GM12878 (cell line): ENCODE measurements at regions not wholly inside any gene's neighbourhood (a gene's known extent, or its start where the extent isn't known, plus 50 kb on each side); places are given as distances from the start of the nearest gene placed in this dataset.

Source experiments
- ATAC-seq: fragments of 200-7000 bp; cut with Tn5 transposase; 3 replicates; pipeline ENCODE4 v1.9.1; 2020; ENCODE audit warnings: mild to moderate bottlenecking, moderate library complexity
- BruUV-seq: library from RNA; stranded (reverse); fragments of 400-500 nt; replicated peaks from 2 replicates; lab custom pipeline; 2021; lab: Mats Ljungman, UMichigan
- CTCF ChIA-PET: fragments of 300-600 bp; sonication (Branson Sonifier 250); formaldehyde crosslinking; extraction: SDS; loops from one replicate; lab custom pipeline; 2021; ENCODE audit warnings: inconsistent platforms; lab: Yijun Ruan, JAX
- POLR2A ChIA-PET: fragments of 350-600 bp; formaldehyde crosslinking; extraction: SDS; loops from one replicate; lab custom pipeline; 2021; ENCODE audit warnings: inconsistent platforms; lab: Charles Lee
- RAD21 ChIA-PET: fragments of 300-600 bp; sonication (Branson Sonifier 250); formaldehyde crosslinking; loops from one replicate; lab custom pipeline; 2023; ENCODE audit warnings: antibody characterized with exemption; ENCODE audit not compliant: unreplicated experiment; lab: Charles Lee
- SMC1A ChIA-PET: fragments of 300-600 bp; sonication (Branson Sonifier 250); formaldehyde crosslinking; loops from one replicate; lab custom pipeline; 2023; ENCODE audit not compliant: unreplicated experiment, uncharacterized antibody; lab: Charles Lee
- DNase-seq: peaks from one replicate; pipeline ENCODE4 v3.0.0-alpha.2; 2011; ENCODE audit warnings: low read depth, low spot score
- FAIRE-seq: peaks from 3 replicates; lab custom pipeline; 2011; peaks lifted over from hg19 to GRCh38; lab: Jason Lieb, UNC
- H2AFZ ChIP-seq: 2 replicates; pipeline ENCODE4 v1.6.0; 2011; ENCODE audit warnings: low read depth, low read length, control low read depth; ENCODE audit not compliant: control insufficient read depth
- H3K27ac ChIP-seq: 2 replicates; pipeline ENCODE4 v1.5.1; 2011; ENCODE audit warnings: control low read depth; ENCODE audit not compliant: control insufficient read depth, insufficient read depth
- H3K27me3 ChIP-seq, 2 experiments: replicated peaks in 1 of 2; 2 replicates each; pipeline versions ENCODE4 v1.6.0 to v1.6.1; 2011; ENCODE audit warnings: low read length in 1 of 2; ENCODE audit not compliant: control insufficient read depth in 2 of 2, insufficient read depth in 2 of 2
- H3K36me3 ChIP-seq, 2 experiments: 2 replicates each; pipeline ENCODE4 v1.5.1; 2011; ENCODE audit warnings: low read length in 1 of 2; ENCODE audit not compliant: control insufficient read depth in 2 of 2, insufficient read depth in 2 of 2
- H3K4me1 ChIP-seq: 2 replicates; pipeline ENCODE4 v1.6.1; 2011; ENCODE audit warnings: mild to moderate bottlenecking, low read length, moderate library complexity, mixed read lengths; ENCODE audit not compliant: control insufficient read depth, insufficient read depth
- H3K4me2 ChIP-seq: 2 replicates; pipeline ENCODE4 v1.6.0; 2011; ENCODE audit warnings: control low read depth; ENCODE audit not compliant: control insufficient read depth, insufficient read depth
- H3K4me3 ChIP-seq: fragments of 200-600 bp; sonication (generic); 2 replicates; pipeline ENCODE4 v1.5.1; 2016
- H3K79me2 ChIP-seq: 2 replicates; pipeline ENCODE4 v1.6.0; 2011; ENCODE audit warnings: low read length; ENCODE audit not compliant: control insufficient read depth, insufficient read depth
- H3K9ac ChIP-seq: 2 replicates; pipeline ENCODE4 v1.8.0; 2011; ENCODE audit warnings: low read length, control low read depth, mixed read lengths; ENCODE audit not compliant: control insufficient read depth, insufficient read depth
- H3K9me3 ChIP-seq: replicated peaks from 3 replicates; pipeline ENCODE4 v1.5.1; 2011; ENCODE audit warnings: mild to moderate bottlenecking, low read length; ENCODE audit not compliant: control insufficient read depth, insufficient read depth
- H4K20me1 ChIP-seq: 2 replicates; pipeline ENCODE4 v1.6.0; 2011; ENCODE audit not compliant: control insufficient read depth, insufficient read depth
- BCL3 ChIP-seq: IDR thresholded peaks from 2 replicates; pipeline ENCODE4 v1.6.1; 2011; ENCODE audit warnings: borderline replicate concordance, low read depth, mild to moderate bottlenecking, moderate library complexity, low read length; ENCODE audit not compliant: insufficient read depth, poor library complexity, severe bottlenecking
- BHLHE40 ChIP-seq, 2 experiments: fragments of 450-650 bp in 1 of 2; IDR thresholded peaks; 2 replicates each; pipeline ENCODE4 v1.6.1; 2011 to 2017; ENCODE audit warnings: low read depth in 2 of 2, borderline replicate concordance in 1 of 2, improper control_type of control experiment in 1 of 2, low read length in 1 of 2, mild to moderate bottlenecking in 1 of 2
- CBFB ChIP-seq: IDR thresholded peaks from 2 replicates; pipeline ENCODE4 v1.6.1; 2016; ENCODE audit warnings: antibody characterized with exemption, low read depth
- CHD1 ChIP-seq: IDR thresholded peaks from 2 replicates; pipeline ENCODE4 v1.6.1; 2012; ENCODE audit warnings: low read depth, low read length, improper control_type of control experiment
- GABPA ChIP-seq: IDR thresholded peaks from 2 replicates; pipeline ENCODE4 v1.6.1; 2014; ENCODE audit warnings: antibody characterized with exemption, low read depth, mild to moderate bottlenecking, inconsistent platforms
- HDAC2 ChIP-seq: fragments of 200-600 bp; sonication (generic); IDR thresholded peaks from 2 replicates; pipeline ENCODE4 v1.6.1; 2017
- NBN ChIP-seq: fragments of 450-650 bp; IDR thresholded peaks from 2 replicates; pipeline ENCODE4 v1.6.1; 2016
- NFYB ChIP-seq: IDR thresholded peaks from 2 replicates; pipeline ENCODE4 v1.6.1; 2011; ENCODE audit warnings: low read depth, mild to moderate bottlenecking, low read length, improper control_type of control experiment, moderate library complexity; ENCODE audit not compliant: insufficient read depth
- NR2C2 ChIP-seq: IDR thresholded peaks from 2 replicates; pipeline ENCODE4 v1.6.1; 2011; ENCODE audit warnings: borderline replicate concordance, low read depth; ENCODE audit not compliant: control insufficient read depth, insufficient read length
- PKNOX1 ChIP-seq: fragments of 450-650 bp; IDR thresholded peaks from 2 replicates; pipeline ENCODE4 v1.6.1; 2016; ENCODE audit warnings: mild to moderate bottlenecking
- POLR2A ChIP-seq: IDR thresholded peaks from 2 replicates; pipeline ENCODE4 v1.6.1; 2011; ENCODE audit warnings: low read depth, mild to moderate bottlenecking, low read length
- POLR2AphosphoS2 ChIP-seq: IDR thresholded peaks from 2 replicates; pipeline ENCODE4 v1.6.1; 2011; ENCODE audit warnings: low read depth, mild to moderate bottlenecking, low read length, improper control_type of control experiment, moderate library complexity
- RAD51 ChIP-seq: fragments of 450-650 bp; IDR thresholded peaks from 2 replicates; pipeline ENCODE4 v1.6.1; 2016; ENCODE audit warnings: moderate library complexity, mild to moderate bottlenecking, inconsistent platforms
- TCF3 ChIP-seq: IDR thresholded peaks from 2 replicates; pipeline ENCODE4 v1.6.1; 2012; ENCODE audit warnings: low read depth, mild to moderate bottlenecking, low read length, borderline replicate concordance; ENCODE audit not compliant: insufficient read depth
- ZBTB33 ChIP-seq: fragments of 450-650 bp; IDR thresholded peaks from 2 replicates; pipeline ENCODE4 v1.6.1; 2017; ENCODE audit warnings: mild to moderate bottlenecking
- WGBS: methylation state at CpG from one replicate; pipeline ENCODE4 v1.1.6; 2016; ENCODE audit warnings: low lambda C conversion rate; ENCODE audit not compliant: insufficient replicate concordance, insufficient coverage; ENCODE audit errors: missing lambda C conversion rate; 5-methylcytosine and 5-hydroxymethylcytosine counted together
- in situ Hi-C: fragments of 300-500 bp; cut with MboI; formaldehyde crosslinking; loops from 9 replicates; pipeline ENCODE4 v1.14.3; 2018; ENCODE audit warnings: mixed read lengths
- intact Hi-C: fragments of 100-400 bp; cut with micrococcal nuclease; formaldehyde crosslinking; loops from one replicate; pipeline ENCODE4 v1.14.2; 2022; ENCODE audit not compliant: unreplicated experiment
- TF ChIP-seq, protein P1 (sequence below): fragments of 450-650 bp; IDR thresholded peaks from 2 replicates; pipeline ENCODE4 v1.6.1; 2018; ENCODE audit warnings: mild to moderate bottlenecking, low read depth, moderate library complexity; ENCODE audit not compliant: partially characterized antibody

GRCh38 chr21:16310176-16310575, 580.4 kb downstream of the USP25 start:
- CTCF ChIA-PET = no interaction called here

More at GRCh38 chr21:16310176-16310575, 580.4 kb downstream of the USP25 start:
- intact Hi-C loops = no loop called here
- TF ChIP-seq BCL3 (no peak), POLR2AphosphoS2 (no peak), NR2C2 (no peak), BHLHE40 (IDR thresholded peaks at IDR 0.05; ENCODE audit: borderline replicate concordance in 1 of 2, low read depth in 2 of 2, low read length in 1 of 2) (no peak), NFYB (no peak), NBN (no peak), PKNOX1 (no peak), CHD1 (no peak), HDAC2 (no peak), CBFB (no peak), GABPA (no peak), RAD51 (no peak), POLR2A (no peak), TCF3 (no peak), ZBTB33 (no peak)
- TF ChIP-seq, protein P1, sequence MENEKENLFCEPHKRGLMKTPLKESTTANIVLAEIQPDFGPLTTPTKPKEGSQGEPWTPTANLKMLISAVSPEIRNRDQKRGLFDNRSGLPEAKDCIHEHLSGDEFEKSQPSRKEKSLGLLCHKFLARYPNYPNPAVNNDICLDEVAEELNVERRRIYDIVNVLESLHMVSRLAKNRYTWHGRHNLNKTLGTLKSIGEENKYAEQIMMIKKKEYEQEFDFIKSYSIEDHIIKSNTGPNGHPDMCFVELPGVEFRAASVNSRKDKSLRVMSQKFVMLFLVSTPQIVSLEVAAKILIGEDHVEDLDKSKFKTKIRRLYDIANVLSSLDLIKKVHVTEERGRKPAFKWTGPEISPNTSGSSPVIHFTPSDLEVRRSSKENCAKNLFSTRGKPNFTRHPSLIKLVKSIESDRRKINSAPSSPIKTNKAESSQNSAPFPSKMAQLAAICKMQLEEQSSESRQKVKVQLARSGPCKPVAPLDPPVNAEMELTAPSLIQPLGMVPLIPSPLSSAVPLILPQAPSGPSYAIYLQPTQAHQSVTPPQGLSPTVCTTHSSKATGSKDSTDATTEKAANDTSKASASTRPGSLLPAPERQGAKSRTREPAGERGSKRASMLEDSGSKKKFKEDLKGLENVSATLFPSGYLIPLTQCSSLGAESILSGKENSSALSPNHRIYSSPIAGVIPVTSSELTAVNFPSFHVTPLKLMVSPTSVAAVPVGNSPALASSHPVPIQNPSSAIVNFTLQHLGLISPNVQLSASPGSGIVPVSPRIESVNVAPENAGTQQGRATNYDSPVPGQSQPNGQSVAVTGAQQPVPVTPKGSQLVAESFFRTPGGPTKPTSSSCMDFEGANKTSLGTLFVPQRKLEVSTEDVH = no peak
- no peaks in the 10 kb centered on the region for H3K9me3 ChIP-seq
- H3K36me3 ChIP-seq = no peaks in the 10 kb centered on the region
- no peak for DNase-seq
- no peaks in the 10 kb centered on the region for H3K27me3 ChIP-seq
- ChIA-PET POLR2A (no interaction called here), SMC1A (interaction anchor here (0.6 kb wide), 2 partner anchors 32 to 66 kb away, joined by 3 to 6 read pairs; no protein-coding TSS in a partner anchor), RAD21 (no interaction called here)
- no peaks in the 10 kb centered on the region for H3K4me1 ChIP-seq
- H2AFZ ChIP-seq = no peak overlapping the region
- H3K4me3 ChIP-seq = no peak overlapping the region
- no peaks in the 10 kb centered on the region for H4K20me1 ChIP-seq
- FAIRE-seq = no peak
- in situ Hi-C loops = no loop called here
- no peak overlapping the region for H3K4me2 ChIP-seq
- BruUV-seq = no TSS peak
- 56% methylated on average over 9 of the region's 9 CpGs for WGBS
- no peak overlapping the region for H3K27ac ChIP-seq
- no peak for ATAC-seq
- no peaks in the 10 kb centered on the region for H3K79me2 ChIP-seq
- H3K9ac ChIP-seq = no peak overlapping the region
